ENCODE measurements at regions not wholly inside any gene's neighbourhood (a gene's known extent, or its start where the extent isn't known, plus 50 kb on each side); places are given as distances from the start of the nearest gene placed in this dataset.

GRCh38 chr13:89967701-89968100, 1379.8 kb upstream of the MIR17HG start:
- TF ChIP-seq CTCF (IDR thresholded peaks at IDR 0.05) (no peak), POLR2A (IDR thresholded peaks at IDR 0.05) (no peak), POLR2AphosphoS5 (IDR thresholded peaks at IDR 0.05) (no peak)

Measured in gastroesophageal sphincter (tissue), 3 donors.